ENCODE measurements at regions not wholly inside any gene's neighbourhood (a gene's known extent, or its start where the extent isn't known, plus 50 kb on each side); places are given as distances from the start of the nearest gene placed in this dataset.

- 68 to 71% methylated on average over 3 of the region's 3 CpGs for WGBS, 2 donors
- intact Hi-C loops (cut with DNase I): no loop called here
These were observed 52.0 kb upstream of the SNCAIP start for GRCh38 chr5:122259995-122260394.

GRCh38 chr5:122262103-122262502, 49.9 kb upstream of the SNCAIP start:
- no peak for DNase-seq
- intact Hi-C loops (cut with DNase I): no loop called here
- Histone ChIP-seq H3K4me3 (no peak overlapping the region), H3K27ac (no peak overlapping the region), H3K27me3 (no peaks in the 10 kb centered on the region), H3K9me3 (no peaks in the 10 kb centered on the region), H3K4me1 (peaks cover 0 to 5% (median 0%) of the 10 kb centered on the region in 4 donors), H3K36me3 (no peaks in the 10 kb centered on the region)
- TF ChIP-seq POLR2A (IDR thresholded peaks at IDR 0.05) (no peak), EP300 (IDR thresholded peaks at IDR 0.05) (no peak), POLR2AphosphoS5 (IDR thresholded peaks at IDR 0.05) (no peak), CTCF (IDR thresholded peaks at IDR 0.05) (no peak)
- WGBS, 2 donors: 68 to 84% methylated on average over 1 of the region's 1 CpG

More at GRCh38 chr5:122259995-122260394, 52.0 kb upstream of the SNCAIP start:
- Histone ChIP-seq H3K4me1 (peaks cover 0 to 5% (median 0%) of the 10 kb centered on the region in 4 donors), H3K36me3 (no peaks in the 10 kb centered on the region), H3K27ac (no peak overlapping the region), H3K27me3 (no peaks in the 10 kb centered on the region), H3K9me3 (peaks cover 0 to 5% (median 2%) of the 10 kb centered on the region in 4 donors), H3K4me3 (no peak overlapping the region)
- peak; percentile 62 for DNase-seq
- TF ChIP-seq POLR2AphosphoS5 (IDR thresholded peaks at IDR 0.05) (no peak), EP300 (IDR thresholded peaks at IDR 0.05) (no peak), CTCF (IDR thresholded peaks at IDR 0.05) (no peak), POLR2A (IDR thresholded peaks at IDR 0.05) (no peak)

Data from sigmoid colon (tissue), 6 donors.